ENCODE measurements at regions not wholly inside any gene's neighbourhood (a gene's known extent, or its start where the extent isn't known, plus 50 kb on each side); places are given as distances from the start of the nearest gene placed in this dataset.

- Mint-ChIP-seq H3K27ac (no peak overlapping the region), H3K9me3 (no peaks in the 10 kb centered on the region), H3K4me1 (peaks cover 3% of the 10 kb centered on the region), H3K27me3 (ENCODE audit: insufficient read depth) (no peaks in the 10 kb centered on the region), H3K4me3 (no peak overlapping the region), H3K36me3 (ENCODE audit: low read depth) (no peaks in the 10 kb centered on the region)
- H3K4me1 ChIP-seq (ENCODE audit: control insufficient read depth, insufficient read depth, low read length): no peaks in the 10 kb centered on the region
- WGBS, 2 experiments (ENCODE audit: insufficient coverage in 1 of 2, insufficient read length in 1 of 2): 88 to 100% methylated on average over 1 to 4 of the region's 4 CpGs
- no peaks in the 10 kb centered on the region for H3K36me3 ChIP-seq (ENCODE audit: control insufficient read depth, insufficient read depth, low read length)
- TF ChIP-seq, protein P1, sequence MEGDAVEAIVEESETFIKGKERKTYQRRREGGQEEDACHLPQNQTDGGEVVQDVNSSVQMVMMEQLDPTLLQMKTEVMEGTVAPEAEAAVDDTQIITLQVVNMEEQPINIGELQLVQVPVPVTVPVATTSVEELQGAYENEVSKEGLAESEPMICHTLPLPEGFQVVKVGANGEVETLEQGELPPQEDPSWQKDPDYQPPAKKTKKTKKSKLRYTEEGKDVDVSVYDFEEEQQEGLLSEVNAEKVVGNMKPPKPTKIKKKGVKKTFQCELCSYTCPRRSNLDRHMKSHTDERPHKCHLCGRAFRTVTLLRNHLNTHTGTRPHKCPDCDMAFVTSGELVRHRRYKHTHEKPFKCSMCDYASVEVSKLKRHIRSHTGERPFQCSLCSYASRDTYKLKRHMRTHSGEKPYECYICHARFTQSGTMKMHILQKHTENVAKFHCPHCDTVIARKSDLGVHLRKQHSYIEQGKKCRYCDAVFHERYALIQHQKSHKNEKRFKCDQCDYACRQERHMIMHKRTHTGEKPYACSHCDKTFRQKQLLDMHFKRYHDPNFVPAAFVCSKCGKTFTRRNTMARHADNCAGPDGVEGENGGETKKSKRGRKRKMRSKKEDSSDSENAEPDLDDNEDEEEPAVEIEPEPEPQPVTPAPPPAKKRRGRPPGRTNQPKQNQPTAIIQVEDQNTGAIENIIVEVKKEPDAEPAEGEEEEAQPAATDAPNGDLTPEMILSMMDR (conservative IDR thresholded peaks at IDR 0.05): no peak
- no peak overlapping the region for H3K9ac ChIP-seq (ENCODE audit: extremely low read depth, low read length, poor library complexity, severe bottlenecking)
- DNase-seq: peak; percentile 45
- H3K4me3 ChIP-seq (ENCODE audit: low read length): no peak overlapping the region
- no peaks in the 10 kb centered on the region for H3K9me3 ChIP-seq (ENCODE audit: control insufficient read depth, low read length)
- H3K27me3 ChIP-seq (ENCODE audit: control insufficient read depth, insufficient read depth, low read length, poor library complexity, severe bottlenecking): no peaks in the 10 kb centered on the region
- no peak overlapping the region for H3K27ac ChIP-seq (ENCODE audit: low read depth, low read length)
Observed at GRCh38 chr18:39172695-39173421, 1607.3 kb upstream of the CELF4 start.

DNA sequence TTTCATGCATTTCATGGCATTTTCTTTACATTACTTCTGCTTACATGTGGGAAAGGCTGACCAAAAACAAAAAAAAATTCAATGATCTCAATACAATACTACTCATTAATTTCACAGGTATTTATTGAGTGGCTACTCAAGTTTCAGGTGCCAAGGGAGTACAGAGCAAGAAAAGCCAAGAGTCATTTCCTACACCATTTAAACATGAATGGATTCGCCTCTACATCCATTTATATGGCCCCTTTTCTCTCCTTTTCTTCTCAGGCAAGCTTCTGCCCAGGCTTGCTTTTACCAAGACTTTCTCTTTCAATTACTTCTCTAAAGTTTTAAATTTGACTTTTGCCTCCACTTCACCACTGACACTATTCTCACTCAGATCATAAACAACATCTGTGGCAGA, 1603.1 kb upstream of the CELF4 start:
- 78 to 91% methylated on average over 1 of the region's 1 CpG for WGBS, 2 experiments (ENCODE audit: insufficient coverage in 1 of 2, insufficient read length in 1 of 2)
- no peak overlapping the region for H3K4me3 ChIP-seq (ENCODE audit: low read length)

DNA sequence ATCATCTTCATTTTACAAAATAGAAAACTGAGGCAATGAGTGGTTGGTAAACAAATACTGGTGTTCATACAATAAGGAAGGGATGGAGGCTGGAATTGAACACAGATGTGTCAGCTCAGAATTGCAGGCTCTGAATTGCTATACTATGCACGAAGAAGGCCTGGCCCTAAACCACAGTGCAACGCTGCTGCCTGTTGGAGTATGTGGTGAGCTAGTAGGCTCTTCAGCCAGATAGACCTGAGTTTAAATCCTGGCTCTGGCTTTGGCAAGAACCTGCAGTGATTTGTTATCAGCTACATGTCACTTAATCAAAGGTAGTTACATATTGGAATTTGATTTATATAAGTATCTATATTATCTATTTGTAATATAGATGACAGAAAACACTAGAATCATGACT, 1602.4 kb upstream of the CELF4 start:
- Histone ChIP-seq H3K9ac (ENCODE audit: extremely low read depth, low read length, poor library complexity, severe bottlenecking) (no peak overlapping the region), H3K27ac (ENCODE audit: low read depth, low read length) (no peak overlapping the region), H3K4me1 (ENCODE audit: control insufficient read depth, insufficient read depth, low read length) (no peaks in the 10 kb centered on the region), H3K36me3 (ENCODE audit: control insufficient read depth, insufficient read depth, low read length) (no peaks in the 10 kb centered on the region), H3K4me3 (ENCODE audit: low read length) (no peak overlapping the region), H3K27me3 (ENCODE audit: control insufficient read depth, insufficient read depth, low read length, poor library complexity, severe bottlenecking) (no peaks in the 10 kb centered on the region), H3K9me3 (ENCODE audit: control insufficient read depth, low read length) (no peaks in the 10 kb centered on the region)
- Mint-ChIP-seq H3K27me3 (ENCODE audit: insufficient read depth) (no peaks in the 10 kb centered on the region), H3K4me1 (peaks cover 3% of the 10 kb centered on the region), H3K9me3 (no peaks in the 10 kb centered on the region), H3K36me3 (ENCODE audit: low read depth) (no peaks in the 10 kb centered on the region), H3K4me3 (no peak overlapping the region), H3K27ac (no peak overlapping the region)
- TF ChIP-seq, protein P1 (conservative IDR thresholded peaks at IDR 0.05): peak; percentile 35
- peak; percentile 47 for DNase-seq
- 89% methylated on average over 2 of the region's 2 CpGs; no CpG with 5 or more reads in 1 of the 2 experiments for WGBS, 2 experiments (ENCODE audit: insufficient coverage in 1 of 2, insufficient read length in 1 of 2)

More for the DNA sequence above, 1603.1 kb upstream of the CELF4 start:
- H3K27me3 Mint-ChIP-seq (ENCODE audit: insufficient read depth): no peaks in the 10 kb centered on the region
- no peaks in the 10 kb centered on the region for H3K4me1 ChIP-seq (ENCODE audit: control insufficient read depth, insufficient read depth, low read length)
- no peaks in the 10 kb centered on the region for H3K9me3 ChIP-seq (ENCODE audit: control insufficient read depth, low read length)
- H3K4me3 Mint-ChIP-seq: no peak overlapping the region
- H3K27ac ChIP-seq (ENCODE audit: low read depth, low read length): no peak overlapping the region
- no peak overlapping the region for H3K27ac Mint-ChIP-seq
- TF ChIP-seq, protein P1 (conservative IDR thresholded peaks at IDR 0.05): no peak
- no peaks in the 10 kb centered on the region for H3K27me3 ChIP-seq (ENCODE audit: control insufficient read depth, insufficient read depth, low read length, poor library complexity, severe bottlenecking)
- H3K4me1 Mint-ChIP-seq: peaks cover 3% of the 10 kb centered on the region
- no peak for DNase-seq
- H3K9ac ChIP-seq (ENCODE audit: extremely low read depth, low read length, poor library complexity, severe bottlenecking): no peak overlapping the region
- no peaks in the 10 kb centered on the region for H3K36me3 Mint-ChIP-seq (ENCODE audit: low read depth)
- no peaks in the 10 kb centered on the region for H3K36me3 ChIP-seq (ENCODE audit: control insufficient read depth, insufficient read depth, low read length)
- H3K9me3 Mint-ChIP-seq: no peaks in the 10 kb centered on the region

All from endodermal cell (in vitro differentiated cells).